ENCODE measurements at regions not wholly inside any gene's neighbourhood (a gene's known extent, or its start where the extent isn't known, plus 50 kb on each side); places are given as distances from the start of the nearest gene placed in this dataset.

DNA sequence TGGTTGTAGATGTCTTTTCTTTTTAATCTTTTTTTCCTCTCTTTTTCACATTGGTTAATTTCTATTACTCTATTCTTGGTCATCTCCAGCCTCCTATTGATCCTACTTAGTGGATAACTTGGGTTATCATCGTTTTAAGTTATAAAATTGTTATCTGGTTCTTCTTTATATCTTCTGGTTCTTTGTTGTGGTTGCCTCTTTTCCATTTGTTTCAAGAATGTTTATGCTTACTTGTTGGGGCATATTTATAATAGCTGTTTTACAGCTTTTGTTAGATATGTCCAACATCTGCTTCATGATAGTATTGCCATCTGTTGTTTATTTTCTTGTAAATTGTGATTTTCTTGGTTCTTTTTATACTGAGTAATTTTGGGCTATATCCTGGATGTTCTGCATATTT lies 1429.6 kb downstream of the TBC1D22A start:
- Histone ChIP-seq H3K4me3 (ENCODE audit: low read length, poor library complexity, severe bottlenecking) (no peak overlapping the region), H3K9me3 (ENCODE audit: insufficient read depth, low read depth, low read length) (no peaks in the 10 kb centered on the region; the same call in 1 of the 2 replicates), H4K20me1 (ENCODE audit: insufficient read depth, low read length, poor library complexity, severe bottlenecking) (no peaks in the 10 kb centered on the region), H2AFZ (ENCODE audit: low read length) (no peak overlapping the region), H3K4me1 (ENCODE audit: insufficient read depth, low read length, poor library complexity, severe bottlenecking) (no peaks in the 10 kb centered on the region), H3K4me2 (ENCODE audit: low read depth, low read length, poor library complexity, severe bottlenecking) (no peak overlapping the region), H3K79me2 (ENCODE audit: insufficient read depth, low read length) (no peaks in the 10 kb centered on the region), H3K36me3 (ENCODE audit: insufficient read depth, low read length) (no peaks in the 10 kb centered on the region), H3F3A (ENCODE audit: low read depth) (no peaks in the 10 kb centered on the region), H3K9me2 (replicated peaks; ENCODE audit: low read depth, low read length) (no peaks in the 10 kb centered on the region), H3K9ac (ENCODE audit: low read depth, low read length, poor library complexity, severe bottlenecking) (no peak overlapping the region), H3K27me3 (ENCODE audit: insufficient read depth, low read length, poor library complexity, severe bottlenecking) (no peaks in the 10 kb centered on the region)
- no peak for TF ChIP-seq EZH2phosphoT487 (IDR thresholded peaks at IDR 0.05; ENCODE audit: borderline replicate concordance)
- TF ChIP-seq, protein P1, sequence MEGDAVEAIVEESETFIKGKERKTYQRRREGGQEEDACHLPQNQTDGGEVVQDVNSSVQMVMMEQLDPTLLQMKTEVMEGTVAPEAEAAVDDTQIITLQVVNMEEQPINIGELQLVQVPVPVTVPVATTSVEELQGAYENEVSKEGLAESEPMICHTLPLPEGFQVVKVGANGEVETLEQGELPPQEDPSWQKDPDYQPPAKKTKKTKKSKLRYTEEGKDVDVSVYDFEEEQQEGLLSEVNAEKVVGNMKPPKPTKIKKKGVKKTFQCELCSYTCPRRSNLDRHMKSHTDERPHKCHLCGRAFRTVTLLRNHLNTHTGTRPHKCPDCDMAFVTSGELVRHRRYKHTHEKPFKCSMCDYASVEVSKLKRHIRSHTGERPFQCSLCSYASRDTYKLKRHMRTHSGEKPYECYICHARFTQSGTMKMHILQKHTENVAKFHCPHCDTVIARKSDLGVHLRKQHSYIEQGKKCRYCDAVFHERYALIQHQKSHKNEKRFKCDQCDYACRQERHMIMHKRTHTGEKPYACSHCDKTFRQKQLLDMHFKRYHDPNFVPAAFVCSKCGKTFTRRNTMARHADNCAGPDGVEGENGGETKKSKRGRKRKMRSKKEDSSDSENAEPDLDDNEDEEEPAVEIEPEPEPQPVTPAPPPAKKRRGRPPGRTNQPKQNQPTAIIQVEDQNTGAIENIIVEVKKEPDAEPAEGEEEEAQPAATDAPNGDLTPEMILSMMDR (conservative IDR thresholded peaks at IDR 0.05; ENCODE audit: low read length): no peak

- H2AFZ ChIP-seq (ENCODE audit: low read length): no peak overlapping the region
- H3K27me3 ChIP-seq (ENCODE audit: insufficient read depth, low read length, poor library complexity, severe bottlenecking): no peaks in the 10 kb centered on the region
- TF ChIP-seq EZH2phosphoT487 (IDR thresholded peaks at IDR 0.05; ENCODE audit: borderline replicate concordance): no peak
- TF ChIP-seq, protein P1 (conservative IDR thresholded peaks at IDR 0.05; ENCODE audit: low read length): no peak
- H3K4me2 ChIP-seq (ENCODE audit: low read depth, low read length, poor library complexity, severe bottlenecking): no peak overlapping the region
- no peaks in the 10 kb centered on the region; the same call in 1 of the 2 replicates for H3K9me3 ChIP-seq (ENCODE audit: insufficient read depth, low read depth, low read length)
- H3K4me3 ChIP-seq (ENCODE audit: low read length, poor library complexity, severe bottlenecking): no peak overlapping the region
- H3K9ac ChIP-seq (ENCODE audit: low read depth, low read length, poor library complexity, severe bottlenecking): no peak overlapping the region
- no peaks in the 10 kb centered on the region for H3K36me3 ChIP-seq (ENCODE audit: insufficient read depth, low read length)
- H3K9me2 ChIP-seq (replicated peaks; ENCODE audit: low read depth, low read length): no peaks in the 10 kb centered on the region
- H3K79me2 ChIP-seq (ENCODE audit: insufficient read depth, low read length): no peaks in the 10 kb centered on the region
- no peaks in the 10 kb centered on the region for H3K4me1 ChIP-seq (ENCODE audit: insufficient read depth, low read length, poor library complexity, severe bottlenecking)
- no peaks in the 10 kb centered on the region for H3F3A ChIP-seq (ENCODE audit: low read depth)
- H4K20me1 ChIP-seq (ENCODE audit: insufficient read depth, low read length, poor library complexity, severe bottlenecking): no peaks in the 10 kb centered on the region
Measured at GRCh38 chr22:48188231-48188721, 1425.8 kb downstream of the TBC1D22A start.

- Histone ChIP-seq H3K27me3 (ENCODE audit: insufficient read depth, low read length, poor library complexity, severe bottlenecking) (no peaks in the 10 kb centered on the region), H3K9ac (ENCODE audit: low read depth, low read length, poor library complexity, severe bottlenecking) (no peak overlapping the region), H4K20me1 (ENCODE audit: insufficient read depth, low read length, poor library complexity, severe bottlenecking) (no peaks in the 10 kb centered on the region), H3K9me3 (ENCODE audit: insufficient read depth, low read depth, low read length) (no peaks in the 10 kb centered on the region; the same call in 1 of the 2 replicates), H3K4me2 (ENCODE audit: low read depth, low read length, poor library complexity, severe bottlenecking) (no peak overlapping the region), H2AFZ (ENCODE audit: low read length) (no peak overlapping the region), H3K4me3 (ENCODE audit: low read length, poor library complexity, severe bottlenecking) (no peak overlapping the region), H3F3A (ENCODE audit: low read depth) (no peaks in the 10 kb centered on the region), H3K9me2 (replicated peaks; ENCODE audit: low read depth, low read length) (no peaks in the 10 kb centered on the region), H3K4me1 (ENCODE audit: insufficient read depth, low read length, poor library complexity, severe bottlenecking) (no peaks in the 10 kb centered on the region), H3K36me3 (ENCODE audit: insufficient read depth, low read length) (no peaks in the 10 kb centered on the region), H3K79me2 (ENCODE audit: insufficient read depth, low read length) (no peaks in the 10 kb centered on the region)
- no peak for TF ChIP-seq EZH2phosphoT487 (IDR thresholded peaks at IDR 0.05; ENCODE audit: borderline replicate concordance)
- TF ChIP-seq, protein P1 (conservative IDR thresholded peaks at IDR 0.05; ENCODE audit: low read length): no peak
Measured at GRCh38 chr22:48187356-48187755, 1424.9 kb downstream of the TBC1D22A start.
